Peyer's patch (tissue), 4 donors: ENCODE measurements at regions not wholly inside any gene's neighbourhood (a gene's known extent, or its start where the extent isn't known, plus 50 kb on each side); places are given as distances from the start of the nearest gene placed in this dataset.

Source experiments
- DNase-seq, 3 donors: peaks; one replicate each; pipeline ENCODE4 v3.0.0-alpha.2; 2017 to 2019
- H3K27ac ChIP-seq, 4 donors: fragments of 200-600 bp; sonication (generic); one replicate each; pipeline ENCODE4 v1.5.1; 2016 to 2019
- H3K27me3 ChIP-seq, 2 donors: fragments of 200-600 bp; sonication (generic); one replicate each; pipeline ENCODE4 v1.5.1; 2019
- H3K36me3 ChIP-seq, 3 donors: fragments of 200-600 bp; sonication (generic); one replicate each; pipeline ENCODE4 v1.5.1; 2016 to 2019
- H3K4me1 ChIP-seq, 4 donors: fragments of 200-600 bp; sonication (generic); one replicate each; pipeline ENCODE4 v1.5.1; 2016 to 2019
- H3K4me3 ChIP-seq, 4 donors: fragments of 200-600 bp; sonication (generic); 1 replicate in 3 of 4; 2 replicates in 1 of 4; pipeline ENCODE4 v1.5.1; 2016 to 2019; ENCODE audit warnings: mild to moderate bottlenecking in 1 of 4
- H3K9me3 ChIP-seq, 4 donors: fragments of 200-600 bp; sonication (generic); one replicate each; pipeline ENCODE4 v1.5.1; 2016 to 2019; ENCODE audit warnings: mild to moderate bottlenecking in 1 of 4
- CTCF ChIP-seq, 6 experiments: fragments of 450-650 bp in 4 of 6; fragments of 200-600 bp in 2 of 6; sonication (generic) in 1 of 6; IDR thresholded peaks; one replicate each; pipeline ENCODE4 v1.5.1; 2017 to 2019; ENCODE audit warnings: antibody characterized with exemption in 6 of 6, mild to moderate bottlenecking in 3 of 6, moderate library complexity in 1 of 6
- POLR2A ChIP-seq, 2 donors: fragments of 450-650 bp; IDR thresholded peaks; one replicate each; pipeline ENCODE4 v1.5.1; 2017; ENCODE audit warnings: antibody characterized with exemption in 2 of 2, mild to moderate bottlenecking in 2 of 2, moderate library complexity in 2 of 2

GRCh38 chr5:21685522-21685921 is 1167.6 kb downstream of the CDH12 start:
- Histone ChIP-seq H3K36me3 (no peaks in the 10 kb centered on the region), H3K9me3 (no peaks in the 10 kb centered on the region), H3K27me3 (no peaks in the 10 kb centered on the region), H3K4me1 (no peaks in the 10 kb centered on the region), H3K27ac (no peak overlapping the region), H3K4me3 (no peak overlapping the region)
- no peak for DNase-seq
- no peak for TF ChIP-seq POLR2A (IDR thresholded peaks at IDR 0.05)
- no peak for TF ChIP-seq CTCF (IDR thresholded peaks at IDR 0.05)

DNA sequence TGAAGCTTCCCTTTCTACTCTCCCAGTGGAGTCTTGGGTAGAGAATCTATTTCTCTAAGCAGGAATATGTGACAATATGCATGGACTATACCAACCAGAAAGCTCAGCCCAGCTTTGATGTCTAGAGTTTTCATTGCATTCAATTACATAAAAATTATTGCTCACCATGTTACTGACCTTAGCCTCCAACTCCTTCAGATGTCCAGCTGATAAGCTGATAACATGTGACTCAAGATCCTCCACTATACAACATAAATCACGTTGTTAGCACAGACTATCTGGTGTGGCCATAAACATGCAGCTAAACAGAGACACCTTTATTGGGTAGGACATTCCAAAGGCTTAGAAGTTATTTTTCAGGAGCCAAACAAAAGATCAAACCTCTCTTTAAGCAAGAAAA is 1168.2 kb downstream of the CDH12 start:
- DNase-seq: no peak
- Histone ChIP-seq H3K9me3 (no peaks in the 10 kb centered on the region), H3K4me1 (no peaks in the 10 kb centered on the region), H3K4me3 (no peak overlapping the region), H3K27me3 (no peaks in the 10 kb centered on the region), H3K27ac (no peak overlapping the region), H3K36me3 (no peaks in the 10 kb centered on the region)
- no peak for TF ChIP-seq CTCF (IDR thresholded peaks at IDR 0.05)
- TF ChIP-seq POLR2A (IDR thresholded peaks at IDR 0.05): no peak

GRCh38 chr5:21681911-21682310 is 1171.2 kb downstream of the CDH12 start:
- DNase-seq: no peak

GRCh38 chr5:21680641-21681040 is 1172.5 kb downstream of the CDH12 start:
- Histone ChIP-seq H3K4me3 (no peak overlapping the region), H3K36me3 (no peaks in the 10 kb centered on the region), H3K9me3 (no peaks in the 10 kb centered on the region), H3K27ac (no peak overlapping the region), H3K4me1 (no peaks in the 10 kb centered on the region), H3K27me3 (no peaks in the 10 kb centered on the region)
- no peak for DNase-seq
- TF ChIP-seq POLR2A (IDR thresholded peaks at IDR 0.05): no peak
- no peak for TF ChIP-seq CTCF (IDR thresholded peaks at IDR 0.05)

More at GRCh38 chr5:21681911-21682310, 1171.2 kb downstream of the CDH12 start:
- no peak overlapping the region for H3K4me3 ChIP-seq
- no peak overlapping the region for H3K27ac ChIP-seq
- H3K36me3 ChIP-seq: no peaks in the 10 kb centered on the region
- H3K9me3 ChIP-seq: no peaks in the 10 kb centered on the region
- H3K4me1 ChIP-seq: no peaks in the 10 kb centered on the region
- no peaks in the 10 kb centered on the region for H3K27me3 ChIP-seq
- TF ChIP-seq POLR2A (IDR thresholded peaks at IDR 0.05) (no peak), CTCF (IDR thresholded peaks at IDR 0.05) (no peak)

DNA sequence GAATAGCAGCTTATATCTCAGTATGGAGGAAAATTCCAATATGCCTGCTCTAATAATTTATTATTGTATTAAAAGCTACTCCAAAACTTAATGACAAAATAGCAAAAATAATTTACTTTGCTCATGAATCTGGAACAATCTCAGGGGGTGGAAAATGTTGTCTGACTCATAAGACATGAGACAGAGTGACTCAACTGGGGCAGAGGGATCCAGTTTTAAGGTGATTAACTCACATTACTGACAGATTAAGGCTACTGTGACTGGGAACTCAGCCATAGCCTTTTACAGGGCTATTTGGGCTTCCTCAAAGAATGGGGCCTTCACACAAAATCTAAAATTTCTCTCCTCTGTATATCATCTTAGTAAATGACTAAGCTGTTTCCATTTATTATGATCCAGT is 1172.9 kb downstream of the CDH12 start:
- H3K36me3 ChIP-seq: no peaks in the 10 kb centered on the region

More for the DNA sequence above, 1172.9 kb downstream of the CDH12 start:
- no peak overlapping the region for H3K27ac ChIP-seq
- no peaks in the 10 kb centered on the region for H3K4me1 ChIP-seq
- H3K4me3 ChIP-seq: no peak overlapping the region
- H3K9me3 ChIP-seq: no peaks in the 10 kb centered on the region
- TF ChIP-seq POLR2A (IDR thresholded peaks at IDR 0.05) (no peak), CTCF (IDR thresholded peaks at IDR 0.05) (no peak)
- no peak for DNase-seq
- no peaks in the 10 kb centered on the region for H3K27me3 ChIP-seq
